Astrocyte (in vitro differentiated cells and primary cell): ENCODE measurements at regions not wholly inside any gene's neighbourhood (a gene's known extent, or its start where the extent isn't known, plus 50 kb on each side); places are given as distances from the start of the nearest gene placed in this dataset.

Experiments
- DNase-seq: peaks from one replicate; pipeline ENCODE4 v3.0.0-alpha.2; 2010; ENCODE audit warnings: low read depth
- FAIRE-seq: peaks from 2 replicates; lab custom pipeline; 2011; peaks lifted over from hg19 to GRCh38; lab: Jason Lieb, UNC
- H2AFZ ChIP-seq: 2 replicates; pipeline ENCODE4 v1.6.0; 2012; ENCODE audit warnings: low read depth, low read length, inconsistent platforms
- H3K27ac ChIP-seq: 2 replicates; pipeline ENCODE4 v1.5.1; 2011; ENCODE audit warnings: low read depth, low read length, inconsistent platforms
- H3K27me3 ChIP-seq: 2 replicates; pipeline ENCODE4 v1.6.0; 2011; ENCODE audit warnings: low read length, inconsistent platforms; ENCODE audit not compliant: insufficient read depth
- H3K36me3 ChIP-seq: 2 replicates; pipeline ENCODE4 v1.5.1; 2011; ENCODE audit warnings: low read length, inconsistent platforms; ENCODE audit not compliant: insufficient read depth
- H3K4me1 ChIP-seq: 2 replicates; pipeline ENCODE4 v1.5.1; 2011; ENCODE audit warnings: low read length, inconsistent platforms; ENCODE audit not compliant: insufficient read depth
- H3K4me2 ChIP-seq: 2 replicates; pipeline ENCODE4 v1.6.0; 2012; ENCODE audit warnings: low read length, inconsistent platforms
- H3K4me3 ChIP-seq: 2 replicates; pipeline ENCODE4 v1.5.1; 2011; ENCODE audit warnings: low read depth, mild to moderate bottlenecking, low read length, inconsistent platforms; ENCODE audit not compliant: insufficient read depth
- H3K79me2 ChIP-seq: 2 replicates; pipeline ENCODE4 v1.6.0; 2012; ENCODE audit warnings: mild to moderate bottlenecking, low read length, inconsistent platforms; ENCODE audit not compliant: insufficient read depth
- H3K9ac ChIP-seq: 2 replicates; pipeline ENCODE4 v1.6.0; 2012; ENCODE audit warnings: mild to moderate bottlenecking, low read length, inconsistent platforms
- H3K9me3 ChIP-seq: 2 replicates; pipeline ENCODE4 v1.5.1; 2012; ENCODE audit warnings: low read depth, mild to moderate bottlenecking, low read length, inconsistent platforms; ENCODE audit not compliant: insufficient read depth
- H4K20me1 ChIP-seq: 2 replicates; pipeline ENCODE4 v1.6.0; 2012; ENCODE audit warnings: low read length, inconsistent platforms; ENCODE audit not compliant: insufficient read depth
- H3K27ac Mint-ChIP-seq: one replicate; pipeline ENCODE4 v1.8.0; 2021; ENCODE audit warnings: mild to moderate bottlenecking, mixed read lengths; ENCODE audit not compliant: unreplicated experiment
- H3K27me3 Mint-ChIP-seq: one replicate; pipeline ENCODE4 v1.8.0; 2021; ENCODE audit warnings: low read depth, mixed read lengths; ENCODE audit not compliant: unreplicated experiment
- H3K36me3 Mint-ChIP-seq: one replicate; pipeline ENCODE4 v1.8.0; 2021; ENCODE audit warnings: low read depth, mixed read lengths; ENCODE audit not compliant: unreplicated experiment
- H3K4me1 Mint-ChIP-seq: one replicate; pipeline ENCODE4 v1.8.0; 2021; ENCODE audit warnings: low read depth, mixed read lengths; ENCODE audit not compliant: unreplicated experiment
- H3K4me3 Mint-ChIP-seq: one replicate; pipeline ENCODE4 v1.8.0; 2021; ENCODE audit warnings: mild to moderate bottlenecking, moderate library complexity, mixed read lengths; ENCODE audit not compliant: unreplicated experiment
- H3K9me3 Mint-ChIP-seq: one replicate; pipeline ENCODE4 v1.8.0; 2021; ENCODE audit warnings: mild to moderate bottlenecking, mixed read lengths; ENCODE audit not compliant: unreplicated experiment
- CTCF ChIP-seq: IDR thresholded peaks from 2 replicates; pipeline ENCODE4 v1.5.1; 2011; ENCODE audit warnings: low read depth, mild to moderate bottlenecking, inconsistent platforms, low read length, moderate library complexity; ENCODE audit not compliant: insufficient read depth
- EZH2 ChIP-seq: IDR thresholded peaks from 2 replicates; pipeline ENCODE4 v1.6.1; 2012; ENCODE audit warnings: mild to moderate bottlenecking, low read length, inconsistent platforms; ENCODE audit not compliant: insufficient read depth

- H3K4me1 ChIP-seq: no peaks in the 10 kb centered on the region
- no peak overlapping the region for H3K27ac Mint-ChIP-seq
- peaks cover 3% of the 10 kb centered on the region for H3K9me3 ChIP-seq
- FAIRE-seq: no peak
- no peaks in the 10 kb centered on the region for H3K27me3 ChIP-seq
- no peak overlapping the region for H2AFZ ChIP-seq
- peaks cover 4% of the 10 kb centered on the region for H3K9me3 Mint-ChIP-seq
- H3K4me2 ChIP-seq: no peak overlapping the region
- no peaks in the 10 kb centered on the region for H3K4me1 Mint-ChIP-seq
- H3K27me3 Mint-ChIP-seq: no peaks in the 10 kb centered on the region
- DNase-seq: peak; percentile 4
- no peak overlapping the region for H3K27ac ChIP-seq
- no peaks in the 10 kb centered on the region for H3K79me2 ChIP-seq
- H3K36me3 Mint-ChIP-seq: no peaks in the 10 kb centered on the region
- no peaks in the 10 kb centered on the region for H3K36me3 ChIP-seq
- TF ChIP-seq EZH2 (no peak), CTCF (no peak)
- no peak overlapping the region for H3K9ac ChIP-seq
- no peak overlapping the region for H3K4me3 ChIP-seq
- H4K20me1 ChIP-seq: no peaks in the 10 kb centered on the region
- no peak overlapping the region for H3K4me3 Mint-ChIP-seq
These were observed 133.7 kb upstream of the ALCAM start for GRCh38 chr3:105233010-105233409.

GRCh38 chr3:105235221-105235620, 131.5 kb upstream of the ALCAM start:
- no peaks in the 10 kb centered on the region for H3K27me3 Mint-ChIP-seq
- H3K9me3 Mint-ChIP-seq: no peaks in the 10 kb centered on the region
- H3K27ac Mint-ChIP-seq: no peak overlapping the region
- H3K9me3 ChIP-seq: no peaks in the 10 kb centered on the region
- no peaks in the 10 kb centered on the region for H3K4me1 ChIP-seq
- H3K36me3 ChIP-seq: no peaks in the 10 kb centered on the region
- no peaks in the 10 kb centered on the region for H3K79me2 ChIP-seq
- H3K4me1 Mint-ChIP-seq: no peaks in the 10 kb centered on the region
- no peak overlapping the region for H3K27ac ChIP-seq
- H2AFZ ChIP-seq: no peak overlapping the region
- no peak overlapping the region for H3K4me3 Mint-ChIP-seq
- no peak overlapping the region for H3K9ac ChIP-seq
- H3K27me3 ChIP-seq: no peaks in the 10 kb centered on the region
- DNase-seq: no peak
- FAIRE-seq: no peak
- TF ChIP-seq EZH2 (no peak), CTCF (no peak)
- H3K4me2 ChIP-seq: no peak overlapping the region
- H3K4me3 ChIP-seq: no peak overlapping the region
- no peaks in the 10 kb centered on the region for H3K36me3 Mint-ChIP-seq
- no peaks in the 10 kb centered on the region for H4K20me1 ChIP-seq

- Histone ChIP-seq H4K20me1 (no peaks in the 10 kb centered on the region), H3K4me3 (no peak overlapping the region), H3K9me3 (no peaks in the 10 kb centered on the region), H3K27me3 (no peaks in the 10 kb centered on the region), H2AFZ (no peak overlapping the region), H3K9ac (no peak overlapping the region), H3K27ac (no peak overlapping the region), H3K79me2 (no peaks in the 10 kb centered on the region), H3K36me3 (no peaks in the 10 kb centered on the region), H3K4me1 (no peaks in the 10 kb centered on the region), H3K4me2 (no peak overlapping the region)
- no peak for FAIRE-seq
- Mint-ChIP-seq H3K27me3 (no peaks in the 10 kb centered on the region), H3K4me1 (no peaks in the 10 kb centered on the region), H3K9me3 (no peaks in the 10 kb centered on the region), H3K4me3 (no peak overlapping the region), H3K36me3 (no peaks in the 10 kb centered on the region), H3K27ac (no peak overlapping the region)
- no peak for TF ChIP-seq EZH2
- TF ChIP-seq CTCF: no peak
- no peak for DNase-seq
These were observed 130.9 kb upstream of the ALCAM start for GRCh38 chr3:105235785-105236184.
